CD4-positive, alpha-beta T cell (primary cell): ENCODE measurements at regions not wholly inside any gene's neighbourhood (a gene's known extent, or its start where the extent isn't known, plus 50 kb on each side); places are given as distances from the start of the nearest gene placed in this dataset.

ENCODE experiments used
- ATAC-seq: fragments of 200-7000 bp; cut with Tn5 transposase; one replicate; pipeline ENCODE4 v1.10.0; 2022; ENCODE audit warnings: mild to moderate bottlenecking; ENCODE audit not compliant: poor library complexity
- CTCF ChIA-PET: fragments of 350-600 bp; sonication (Branson Sonifier 250); formaldehyde crosslinking; loops from one replicate; lab custom pipeline; 2021; ENCODE audit warnings: antibody characterized with exemption, inconsistent platforms; lab: Charles Lee
- POLR2A ChIA-PET: fragments of 350-600 bp; sonication (Branson Sonifier 250); formaldehyde crosslinking; loops from one replicate; lab custom pipeline; 2021; ENCODE audit warnings: antibody characterized with exemption, inconsistent platforms; lab: Charles Lee
- DNase-seq, 14 experiments: peaks; one replicate each; pipeline ENCODE4 v3.0.0-alpha.2; 2013 to 2020; ENCODE audit warnings: mixed read lengths in 2 of 14
- H3K27ac ChIP-seq, 2 donors: one replicate each; pipeline versions ENCODE4 v1.5.1 to v1.7.0; 2013; ENCODE audit warnings: low read length in 2 of 2, low read depth in 1 of 2, mild to moderate bottlenecking in 1 of 2
- H3K27me3 ChIP-seq, 2 experiments: 1 replicate in 1 of 2; 2 replicates in 1 of 2; pipeline versions ENCODE4 v1.6.1 to v1.7.0; 2013; ENCODE audit warnings: low read length in 2 of 2, control low read depth in 1 of 2, mild to moderate bottlenecking in 1 of 2, moderate library complexity in 1 of 2; ENCODE audit not compliant: insufficient read depth in 2 of 2, control insufficient read depth in 1 of 2
- H3K36me3 ChIP-seq: one replicate; pipeline ENCODE4 v1.6.1; 2013; ENCODE audit warnings: low read length, control low read depth; ENCODE audit not compliant: insufficient read depth
- H3K4me1 ChIP-seq: one replicate; pipeline ENCODE4 v1.6.1; 2013; ENCODE audit warnings: low read length, control low read depth; ENCODE audit not compliant: insufficient read depth
- H3K4me3 ChIP-seq: one replicate; pipeline ENCODE4 v1.5.1; 2013; ENCODE audit warnings: mild to moderate bottlenecking, low read length, moderate library complexity
- H3K9me3 ChIP-seq, 2 experiments: 1 replicate in 1 of 2; 2 replicates in 1 of 2; pipeline versions ENCODE4 v1.6.1 to v1.7.0; 2013; ENCODE audit warnings: low read length in 2 of 2, mild to moderate bottlenecking in 2 of 2, control low read depth in 1 of 2, moderate library complexity in 1 of 2; ENCODE audit not compliant: control insufficient read depth in 1 of 2, insufficient read depth in 1 of 2
- H3K27ac Mint-ChIP-seq: one replicate; pipeline ENCODE4 v1.8.0; 2020; ENCODE audit warnings: mixed read lengths
- H3K27me3 Mint-ChIP-seq: one replicate; pipeline ENCODE4 v1.8.0; 2021; ENCODE audit warnings: mixed read lengths
- H3K36me3 Mint-ChIP-seq: one replicate; pipeline ENCODE4 v1.8.0; 2021; ENCODE audit warnings: low read depth, mixed read lengths
- H3K4me1 Mint-ChIP-seq: one replicate; pipeline ENCODE4 v1.8.0; 2021; ENCODE audit warnings: low read depth, mixed read lengths
- H3K4me3 Mint-ChIP-seq: one replicate; pipeline ENCODE4 v1.8.0; 2020; ENCODE audit warnings: mild to moderate bottlenecking, mixed read lengths
- H3K9me3 Mint-ChIP-seq: one replicate; pipeline ENCODE4 v1.8.0; 2020; ENCODE audit warnings: mixed read lengths
- intact Hi-C, 2 experiments: fragments of 100-400 bp; cut with DNase I in 1 of 2; cut with micrococcal nuclease in 1 of 2; formaldehyde crosslinking; loops; one replicate each; pipeline versions ENCODE4 v1.15.1 to v1.9.0; 2023 to 2025; cut with DNase I, micrococcal nuclease
- TF ChIP-seq, protein P1 (sequence below): fragments of 200-600 bp; IDR thresholded peaks from one replicate; pipeline ENCODE4 v1.8.0; 2022; ENCODE audit warnings: antibody characterized with exemption, mild to moderate bottlenecking

- ChIA-PET CTCF (no interaction called here), POLR2A (no interaction called here)
- intact Hi-C loops: no loop called here
- H3K27ac Mint-ChIP-seq: no peak overlapping the region
- no peaks in the 10 kb centered on the region for H3K9me3 Mint-ChIP-seq
- DNase-seq: no peak
- no peak overlapping the region for H3K4me3 Mint-ChIP-seq
- H3K27me3 Mint-ChIP-seq: peaks cover 39% of the 10 kb centered on the region
- Histone ChIP-seq H3K4me1 (peaks cover 4% of the 10 kb centered on the region), H3K27me3 (peaks cover 6 to 9% of the 10 kb centered on the region in 2 experiments), H3K27ac (no peak overlapping the region), H3K4me3 (no peak overlapping the region), H3K9me3 (peaks cover 0 to 11% of the 10 kb centered on the region in 2 experiments), H3K36me3 (no peaks in the 10 kb centered on the region)
- TF ChIP-seq, protein P1, sequence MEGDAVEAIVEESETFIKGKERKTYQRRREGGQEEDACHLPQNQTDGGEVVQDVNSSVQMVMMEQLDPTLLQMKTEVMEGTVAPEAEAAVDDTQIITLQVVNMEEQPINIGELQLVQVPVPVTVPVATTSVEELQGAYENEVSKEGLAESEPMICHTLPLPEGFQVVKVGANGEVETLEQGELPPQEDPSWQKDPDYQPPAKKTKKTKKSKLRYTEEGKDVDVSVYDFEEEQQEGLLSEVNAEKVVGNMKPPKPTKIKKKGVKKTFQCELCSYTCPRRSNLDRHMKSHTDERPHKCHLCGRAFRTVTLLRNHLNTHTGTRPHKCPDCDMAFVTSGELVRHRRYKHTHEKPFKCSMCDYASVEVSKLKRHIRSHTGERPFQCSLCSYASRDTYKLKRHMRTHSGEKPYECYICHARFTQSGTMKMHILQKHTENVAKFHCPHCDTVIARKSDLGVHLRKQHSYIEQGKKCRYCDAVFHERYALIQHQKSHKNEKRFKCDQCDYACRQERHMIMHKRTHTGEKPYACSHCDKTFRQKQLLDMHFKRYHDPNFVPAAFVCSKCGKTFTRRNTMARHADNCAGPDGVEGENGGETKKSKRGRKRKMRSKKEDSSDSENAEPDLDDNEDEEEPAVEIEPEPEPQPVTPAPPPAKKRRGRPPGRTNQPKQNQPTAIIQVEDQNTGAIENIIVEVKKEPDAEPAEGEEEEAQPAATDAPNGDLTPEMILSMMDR: no peak
- H3K36me3 Mint-ChIP-seq: no peaks in the 10 kb centered on the region
- H3K4me1 Mint-ChIP-seq: peaks cover 10% of the 10 kb centered on the region
- ATAC-seq: no peak
Observed at GRCh38 chr9:88892724-88893123, 98.5 kb upstream of the S1PR3 start.

DNA sequence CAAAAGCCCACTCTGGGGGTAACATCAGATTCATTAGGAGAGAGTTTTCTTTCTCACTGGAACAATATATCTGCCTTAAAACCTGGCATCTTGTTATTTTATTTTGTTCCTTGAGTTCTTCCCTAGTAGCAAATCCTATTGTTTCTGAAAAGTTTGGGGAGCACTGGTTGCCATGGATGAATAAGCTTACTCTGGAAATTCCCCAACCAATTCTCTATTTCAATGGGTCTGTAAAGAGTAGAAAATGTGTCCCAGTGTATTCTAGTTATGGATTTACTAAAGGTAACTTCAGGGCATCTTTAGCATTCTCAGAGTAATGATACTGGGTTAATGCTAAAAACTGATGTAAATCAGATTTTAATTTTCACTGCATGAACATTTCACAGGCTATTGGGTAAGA lies 94.2 kb upstream of the S1PR3 start:
- DNase-seq (no peak), ATAC-seq (no peak)
- intact Hi-C loops: no loop called here
- H3K4me1 Mint-ChIP-seq: no peaks in the 10 kb centered on the region
- H3K9me3 Mint-ChIP-seq: no peaks in the 10 kb centered on the region
- Histone ChIP-seq H3K27ac (no peak overlapping the region), H3K9me3 (peaks cover 0 to 4% of the 10 kb centered on the region in 2 experiments), H3K27me3 (peaks cover 3 to 9% of the 10 kb centered on the region in 2 experiments), H3K4me1 (no peaks in the 10 kb centered on the region), H3K36me3 (no peaks in the 10 kb centered on the region), H3K4me3 (no peak overlapping the region)
- no peak overlapping the region for H3K4me3 Mint-ChIP-seq
- TF ChIP-seq, protein P1: no peak
- H3K27me3 Mint-ChIP-seq: peaks cover 42% of the 10 kb centered on the region
- no peaks in the 10 kb centered on the region for H3K36me3 Mint-ChIP-seq
- CTCF ChIA-PET: no interaction called here
- H3K27ac Mint-ChIP-seq: no peak overlapping the region
- POLR2A ChIA-PET: no interaction called here

DNA sequence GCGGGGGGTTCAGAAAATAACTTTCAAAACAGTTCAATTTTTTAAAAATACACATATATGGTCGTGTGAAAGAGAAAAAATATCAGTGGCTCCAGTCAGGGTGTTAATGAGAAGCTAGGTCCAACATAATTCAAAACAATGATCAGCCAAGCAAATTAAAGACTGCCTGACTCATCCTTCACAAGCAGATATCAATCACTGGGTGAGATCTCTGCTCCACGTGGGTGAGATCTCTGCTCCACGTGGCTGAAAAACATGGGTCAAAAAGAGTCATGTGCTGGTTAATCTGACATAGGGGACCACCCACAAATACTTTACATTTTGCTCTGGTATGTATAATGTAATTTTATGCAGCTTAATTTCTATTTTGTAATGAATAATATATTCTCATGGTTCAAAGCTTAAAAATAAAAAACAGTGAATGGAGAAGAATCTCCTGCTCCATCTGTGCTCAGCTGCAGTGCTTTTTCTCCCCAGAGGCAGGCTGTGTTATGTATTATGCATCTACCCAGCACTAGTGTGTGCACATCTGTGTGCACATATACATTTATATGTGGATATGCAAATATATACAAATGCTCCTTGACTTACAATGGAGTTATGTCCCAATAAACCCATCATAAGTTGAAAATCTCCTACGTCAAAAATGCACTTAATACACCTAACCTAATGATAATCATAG lies 93.1 kb upstream of the S1PR3 start:
- no peaks in the 10 kb centered on the region for H3K36me3 ChIP-seq
- peaks cover 3 to 5% of the 10 kb centered on the region in 2 experiments for H3K27me3 ChIP-seq
- ChIA-PET CTCF (no interaction called here), POLR2A (no interaction called here)
- peaks cover 0 to 4% of the 10 kb centered on the region in 2 experiments for H3K9me3 ChIP-seq
- H3K27me3 Mint-ChIP-seq: peaks cover 38% of the 10 kb centered on the region
- H3K27ac Mint-ChIP-seq: no peak overlapping the region
- H3K4me3 ChIP-seq: no peak overlapping the region
- no peaks in the 10 kb centered on the region for H3K36me3 Mint-ChIP-seq
- no peaks in the 10 kb centered on the region for H3K4me1 ChIP-seq
- intact Hi-C loops: no loop called here
- no peaks in the 10 kb centered on the region for H3K4me1 Mint-ChIP-seq
- TF ChIP-seq, protein P1: no peak
- DNase-seq (no peak), ATAC-seq (no peak)
- no peak overlapping the region for H3K4me3 Mint-ChIP-seq
- no peak overlapping the region for H3K27ac ChIP-seq
- H3K9me3 Mint-ChIP-seq: peaks cover 3% of the 10 kb centered on the region
